GM12891 (cell line): ENCODE measurements at regions not wholly inside any gene's neighbourhood (a gene's known extent, or its start where the extent isn't known, plus 50 kb on each side); places are given as distances from the start of the nearest gene placed in this dataset.

Experiments
- POLR2A ChIP-seq: IDR thresholded peaks from 2 replicates; pipeline ENCODE4 v1.6.1; 2011; ENCODE audit warnings: low read depth, low read length, control low read depth
- POLR2AphosphoS5 ChIP-seq: IDR thresholded peaks from 2 replicates; pipeline ENCODE4 v1.6.1; 2011; ENCODE audit warnings: low read depth, low read length, control low read depth

DNA sequence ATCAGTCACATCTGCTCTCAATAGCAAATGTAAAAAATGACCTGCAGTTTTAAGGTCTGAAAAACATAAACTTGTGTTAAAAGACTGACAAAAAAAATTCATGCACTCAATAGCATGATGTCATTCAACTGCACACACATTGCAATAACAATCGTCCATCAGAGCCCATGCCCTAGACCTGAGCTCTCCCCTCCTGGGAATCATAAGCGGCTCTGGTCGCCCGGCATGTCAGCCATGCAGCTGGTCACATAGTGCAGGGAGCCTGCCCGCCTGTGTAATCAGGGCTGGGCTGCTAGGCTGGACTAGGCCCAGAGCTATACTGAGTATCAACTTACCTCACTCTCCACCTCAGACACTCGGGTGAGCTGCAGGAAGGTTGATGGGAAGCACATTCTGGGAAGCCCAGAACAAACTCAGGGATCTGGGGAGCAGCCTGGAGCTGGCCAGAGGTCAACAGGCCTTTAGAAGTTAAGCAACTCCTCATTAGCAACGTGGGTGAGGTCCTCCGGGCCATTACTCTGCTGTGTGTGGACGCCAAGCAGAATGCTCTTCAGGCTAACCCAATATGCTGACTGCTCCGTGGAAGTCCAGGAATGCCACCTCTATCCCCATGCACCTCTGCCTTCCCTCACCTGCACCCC lies 165.5 kb downstream of the TTC32 start:
- TF ChIP-seq POLR2AphosphoS5 (no peak), POLR2A (no peak)
